ENCODE measurements at regions not wholly inside any gene's neighbourhood (a gene's known extent, or its start where the extent isn't known, plus 50 kb on each side); places are given as distances from the start of the nearest gene placed in this dataset.

- TF ChIP-seq CTCF (IDR thresholded peaks at IDR 0.05) (no peak), POLR2A (IDR thresholded peaks at IDR 0.05) (no peak)
These were observed 242.2 kb downstream of the MSRB3 start for GRCh38 chr12:65520658-65521057.
